HepG2 (cell line): ENCODE measurements at regions not wholly inside any gene's neighbourhood (a gene's known extent, or its start where the extent isn't known, plus 50 kb on each side); places are given as distances from the start of the nearest gene placed in this dataset.

ENCODE experiments used
- ATAC-seq: fragments of 200-7000 bp; cut with Tn5 transposase; 3 replicates; pipeline ENCODE4 v1.9.1; 2020; ENCODE audit warnings: mild to moderate bottlenecking, moderate library complexity
- BruUV-seq: library from RNA; stranded (reverse); fragments of 400-500 nt; replicated peaks from 2 replicates; lab custom pipeline; 2021; lab: Mats Ljungman, UMichigan
- CTCF ChIA-PET: fragments of 300-600 bp; formaldehyde crosslinking; extraction: SDS; loops from one replicate; lab custom pipeline; 2021; ENCODE audit warnings: low total read pairs, inconsistent platforms, low intra/inter-chr PET ratio; lab: Yijun Ruan, JAX
- POLR2A ChIA-PET: fragments of 350-600 bp; sonication (Branson Sonifier 250); formaldehyde crosslinking; loops from one replicate; lab custom pipeline; 2020; ENCODE audit warnings: antibody characterized with exemption, inconsistent platforms; lab: Yijun Ruan, JAX
- DNase-seq: peaks from one replicate; pipeline ENCODE4 v3.0.0-alpha.2; 2015; ENCODE audit warnings: low spot score
- FAIRE-seq: peaks from 3 replicates; lab custom pipeline; 2011; peaks lifted over from hg19 to GRCh38; lab: Jason Lieb, UNC
- H2AFZ ChIP-seq: one replicate; pipeline ENCODE4 v1.6.1; 2011; ENCODE audit warnings: low read length, inconsistent platforms
- H3K27ac ChIP-seq: fragments of 300-600 bp; 3 replicates; pipeline ENCODE4 v1.8.0; 2011; ENCODE audit warnings: mixed run types, mild to moderate bottlenecking, mixed read lengths, low read length, inconsistent platforms; ENCODE audit not compliant: insufficient read depth; ENCODE audit errors: extremely low read length
- H3K27me3 ChIP-seq, 2 experiments: fragments of 200-600 bp in 1 of 2; 2 replicates in 1 of 2; 3 replicates in 1 of 2; pipeline versions ENCODE4 v1.6.0 to v1.8.0; 2011; ENCODE audit warnings: low read length in 2 of 2, mild to moderate bottlenecking in 2 of 2, moderate library complexity in 2 of 2, inconsistent platforms in 1 of 2; ENCODE audit not compliant: insufficient read depth in 2 of 2, control insufficient read depth in 1 of 2
- H3K36me3 ChIP-seq, 2 experiments: fragments of 200-600 bp in 1 of 2; replicated peaks in 1 of 2; 2 replicates in 1 of 2; 3 replicates in 1 of 2; pipeline versions ENCODE4 v1.5.1 to v1.8.0; 2011; ENCODE audit warnings: low read length in 2 of 2, inconsistent platforms in 1 of 2; ENCODE audit not compliant: insufficient read depth in 2 of 2, control insufficient read depth in 1 of 2
- H3K4me1 ChIP-seq: 2 replicates; pipeline ENCODE4 v1.5.1; 2012; ENCODE audit warnings: low read length, inconsistent platforms; ENCODE audit not compliant: insufficient read depth
- H3K4me2 ChIP-seq: 2 replicates; pipeline ENCODE4 v1.6.0; 2011; ENCODE audit warnings: low read depth, low read length, inconsistent platforms
- H3K4me3 ChIP-seq, 3 experiments: fragments of 200-600 bp in 1 of 3; sonication (generic), shearing (Covaris generic) in 1 of 3; replicated peaks in 1 of 3; 2 replicates each; pipeline ENCODE4 v1.5.1; 2011 to 2016; ENCODE audit warnings: low read length in 3 of 3, inconsistent platforms in 2 of 3, low read depth in 2 of 3, mild to moderate bottlenecking in 2 of 3, control low read depth in 1 of 3, mixed read lengths in 1 of 3; ENCODE audit not compliant: insufficient read depth in 1 of 3
- H3K79me2 ChIP-seq: one replicate; pipeline ENCODE4 v1.6.1; 2011; ENCODE audit warnings: low read length, inconsistent platforms; ENCODE audit not compliant: insufficient read depth
- H3K9ac ChIP-seq: 2 replicates; pipeline ENCODE4 v1.6.0; 2011; ENCODE audit warnings: mild to moderate bottlenecking, low read depth, low read length, inconsistent platforms; ENCODE audit not compliant: insufficient read depth
- H3K9me3 ChIP-seq: 2 replicates; pipeline ENCODE4 v1.5.1; 2012; ENCODE audit warnings: mild to moderate bottlenecking, low read length
- H4K20me1 ChIP-seq: 2 replicates; pipeline ENCODE4 v1.6.0; 2011; ENCODE audit warnings: inconsistent platforms, mild to moderate bottlenecking, low read length, moderate library complexity; ENCODE audit not compliant: insufficient read depth
- NBN ChIP-seq: fragments of 450-650 bp; conservative IDR thresholded peaks from 2 replicates; pipeline ENCODE4 v1.6.1; 2017
- NCOR1 ChIP-seq: fragments of 200-600 bp; sonication (generic); IDR thresholded peaks from 2 replicates; pipeline ENCODE4 v1.7.0; 2017; ENCODE audit warnings: antibody characterized with exemption, low read length, borderline replicate concordance
- ZNF124 ChIP-seq: sonication (generic); formaldehyde crosslinking; IDR thresholded peaks from 2 replicates; pipeline ENCODE4 v1.4.0; 2020; ENCODE audit warnings: missing genetic modification reagents
- ZNF17 ChIP-seq: sonication (generic); formaldehyde crosslinking; IDR thresholded peaks from 2 replicates; pipeline ENCODE4 v1.5.0; 2020; ENCODE audit warnings: mild to moderate bottlenecking, missing genetic modification reagents
- ZNF441 ChIP-seq: sonication (generic); formaldehyde crosslinking; IDR thresholded peaks from 2 replicates; pipeline ENCODE4 v1.7.0; 2021; ENCODE audit warnings: missing genetic modification reagents, borderline replicate concordance
- ZNF713 ChIP-seq: sonication (generic); formaldehyde crosslinking; IDR thresholded peaks from 2 replicates; pipeline ENCODE4 v1.4.0; 2020; ENCODE audit warnings: mild to moderate bottlenecking, missing genetic modification reagents
- WGBS: methylation state at CpG from one replicate; pipeline ENCODE4 v1.1.6; 2017; ENCODE audit warnings: low lambda C conversion rate; 5-methylcytosine and 5-hydroxymethylcytosine counted together
- in situ Hi-C: cut with HindIII; loops from 2 replicates; pipeline ENCODE4 v1.10.0; 2017; ENCODE audit warnings: low pct_unique_long_range_greater_than_20kb; ENCODE audit not compliant: extremely low pct_ligation_motif_present
- intact Hi-C: fragments of 100-400 bp; cut with micrococcal nuclease; formaldehyde crosslinking; loops from one replicate; pipeline ENCODE4 v1.10.0; 2022; ENCODE audit not compliant: unreplicated experiment
- TF ChIP-seq, protein P1 (sequence below), 2 experiments: sonication (generic) in 1 of 2; formaldehyde crosslinking in 1 of 2; IDR thresholded peaks; 2 replicates each; pipeline versions ENCODE4 v1.4.0 to v1.6.1; 2018 to 2020; ENCODE audit warnings: missing genetic modification reagents in 2 of 2, borderline replicate concordance in 1 of 2, low read depth in 1 of 2, mild to moderate bottlenecking in 1 of 2, missing biosample characterization in 1 of 2
- TF ChIP-seq, protein P2 (sequence below): sonication (generic); formaldehyde crosslinking; IDR thresholded peaks from 2 replicates; pipeline ENCODE4 v1.4.0; 2020; ENCODE audit warnings: low read depth, mild to moderate bottlenecking, missing genetic modification reagents
- TF ChIP-seq, protein P3 (sequence below): IDR thresholded peaks from 2 replicates; pipeline ENCODE4 v1.6.1; 2016; ENCODE audit warnings: missing compliant biosample characterization, missing genetic modification reagents, borderline replicate concordance

DNA sequence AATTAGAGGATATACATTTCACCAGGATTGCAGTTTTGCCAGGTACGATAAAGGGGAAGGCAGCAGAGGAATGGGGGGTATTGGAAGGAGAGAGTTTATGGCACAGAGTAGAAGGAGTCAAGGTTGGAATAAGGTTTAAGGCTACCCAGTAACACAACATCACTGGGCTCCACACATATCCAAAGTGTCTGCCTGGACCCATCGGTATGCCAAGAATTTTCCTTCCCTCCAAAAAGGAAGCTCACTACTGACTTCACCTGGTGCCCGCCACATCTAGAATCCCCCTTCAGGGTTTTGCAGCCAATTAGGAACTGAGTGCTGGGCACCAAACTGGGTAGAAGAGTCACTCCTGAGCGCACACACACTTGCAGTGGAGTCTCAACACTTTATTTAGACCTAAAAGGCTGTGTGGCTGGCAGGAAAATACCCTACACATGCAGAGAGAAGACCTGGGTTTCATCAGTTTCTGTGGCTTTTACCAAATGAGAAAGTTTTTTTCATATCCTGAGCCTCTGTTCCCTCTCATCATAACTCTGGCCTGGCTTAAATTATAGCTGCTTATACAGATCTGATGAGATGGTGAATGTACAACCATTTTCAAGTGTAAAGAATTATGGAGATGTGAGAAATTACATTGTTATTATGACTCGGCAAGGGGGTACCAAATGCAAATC is 190.8 kb upstream of the LPP start:
- no peak for FAIRE-seq
- ChIA-PET CTCF (no interaction called here), POLR2A (no interaction called here)
- Histone ChIP-seq H3K4me1 (peaks cover 38% of the 10 kb centered on the region), H4K20me1 (no peaks in the 10 kb centered on the region), H2AFZ (no peak overlapping the region), H3K27me3 (no peaks in the 10 kb centered on the region), H3K36me3 (no peaks in the 10 kb centered on the region), H3K9me3 (no peaks in the 10 kb centered on the region), H3K4me2 (no peak overlapping the region), H3K4me3 (no peak overlapping the region), H3K9ac (no peak overlapping the region), H3K79me2 (no peaks in the 10 kb centered on the region), H3K27ac (no peak overlapping the region)
- no peak for ATAC-seq
- in situ Hi-C loops: no loop called here
- TF ChIP-seq, protein P1, sequence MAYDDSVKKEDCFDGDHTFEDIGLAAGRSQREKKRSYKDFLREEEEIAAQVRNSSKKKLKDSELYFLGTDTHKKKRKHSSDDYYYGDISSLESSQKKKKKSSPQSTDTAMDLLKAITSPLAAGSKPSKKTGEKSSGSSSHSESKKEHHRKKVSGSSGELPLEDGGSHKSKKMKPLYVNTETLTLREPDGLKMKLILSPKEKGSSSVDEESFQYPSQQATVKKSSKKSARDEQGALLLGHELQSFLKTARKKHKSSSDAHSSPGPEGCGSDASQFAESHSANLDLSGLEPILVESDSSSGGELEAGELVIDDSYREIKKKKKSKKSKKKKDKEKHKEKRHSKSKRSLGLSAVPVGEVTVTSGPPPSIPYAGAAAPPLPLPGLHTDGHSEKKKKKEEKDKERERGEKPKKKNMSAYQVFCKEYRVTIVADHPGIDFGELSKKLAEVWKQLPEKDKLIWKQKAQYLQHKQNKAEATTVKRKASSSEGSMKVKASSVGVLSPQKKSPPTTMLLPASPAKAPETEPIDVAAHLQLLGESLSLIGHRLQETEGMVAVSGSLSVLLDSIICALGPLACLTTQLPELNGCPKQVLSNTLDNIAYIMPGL (CRISPR knock-in tag; IDR thresholded peaks at IDR 0.05; ENCODE audit: borderline replicate concordance in 1 of 2, low read depth in 1 of 2): no peak
- TF ChIP-seq ZNF17 (CRISPR knock-in tag) (no peak), NCOR1 (no peak), ZNF124 (CRISPR knock-in tag) (no peak), NBN (no peak), ZNF441 (CRISPR knock-in tag) (no peak), ZNF713 (CRISPR knock-in tag) (no peak)
- TF ChIP-seq, protein P2, sequence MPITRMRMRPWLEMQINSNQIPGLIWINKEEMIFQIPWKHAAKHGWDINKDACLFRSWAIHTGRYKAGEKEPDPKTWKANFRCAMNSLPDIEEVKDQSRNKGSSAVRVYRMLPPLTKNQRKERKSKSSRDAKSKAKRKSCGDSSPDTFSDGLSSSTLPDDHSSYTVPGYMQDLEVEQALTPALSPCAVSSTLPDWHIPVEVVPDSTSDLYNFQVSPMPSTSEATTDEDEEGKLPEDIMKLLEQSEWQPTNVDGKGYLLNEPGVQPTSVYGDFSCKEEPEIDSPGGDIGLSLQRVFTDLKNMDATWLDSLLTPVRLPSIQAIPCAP (CRISPR knock-in tag): no peak
- TF ChIP-seq, protein P3, sequence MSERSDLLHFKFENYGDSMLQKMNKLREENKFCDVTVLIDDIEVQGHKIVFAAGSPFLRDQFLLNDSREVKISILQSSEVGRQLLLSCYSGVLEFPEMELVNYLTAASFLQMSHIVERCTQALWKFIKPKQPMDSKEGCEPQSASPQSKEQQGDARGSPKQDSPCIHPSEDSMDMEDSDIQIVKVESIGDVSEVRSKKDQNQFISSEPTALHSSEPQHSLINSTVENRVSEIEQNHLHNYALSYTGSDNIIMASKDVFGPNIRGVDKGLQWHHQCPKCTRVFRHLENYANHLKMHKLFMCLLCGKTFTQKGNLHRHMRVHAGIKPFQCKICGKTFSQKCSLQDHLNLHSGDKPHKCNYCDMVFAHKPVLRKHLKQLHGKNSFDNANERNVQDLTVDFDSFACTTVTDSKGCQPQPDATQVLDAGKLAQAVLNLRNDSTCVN: no peak
- no peak for DNase-seq
- intact Hi-C loops: no loop called here
- BruUV-seq: no TSS peak
- 93% methylated on average over 4 of the region's 5 CpGs for WGBS
